Spleen (tissue), 7 donors: ENCODE measurements at regions not wholly inside any gene's neighbourhood (a gene's known extent, or its start where the extent isn't known, plus 50 kb on each side); places are given as distances from the start of the nearest gene placed in this dataset.

Experiments
- CTCF ChIP-seq, 11 experiments: fragments of 200-600 bp in 7 of 11; fragments of 450-650 bp in 4 of 11; sonication (generic) in 4 of 11; IDR thresholded peaks in 8 of 11; conservative IDR thresholded peaks in 3 of 11; 1 replicate in 7 of 11; 2 replicates in 4 of 11; pipeline versions ENCODE4 v1.4.0 to v1.8.0; 2016 to 2021; ENCODE audit warnings: antibody characterized with exemption in 11 of 11, inconsistent platforms in 4 of 11, mild to moderate bottlenecking in 1 of 11
- POLR2AphosphoS5 ChIP-seq, 3 donors: sonication (generic); formaldehyde crosslinking; IDR thresholded peaks; one replicate each; pipeline ENCODE4 v1.5.1; 2017; ENCODE audit warnings: antibody characterized with exemption in 3 of 3
- donor health status: DM: no; HTN: no; CAD: no; lungs with moderate emphysema.
- donor health status: DM: no; HTN: no; CAD: no.
- donor health status: DM: no; HTN: no; CAD: no.

- TF ChIP-seq CTCF (IDR thresholded peaks at IDR 0.05 in 8 of 11, conservative IDR thresholded peaks at IDR 0.05 in 3 of 11) (no peak), POLR2AphosphoS5 (IDR thresholded peaks at IDR 0.05) (no peak)
Measured at GRCh38 chr2:174668075-174668474, 70.5 kb upstream of the WIPF1 start.
